ENCODE measurements at regions not wholly inside any gene's neighbourhood (a gene's known extent, or its start where the extent isn't known, plus 50 kb on each side); places are given as distances from the start of the nearest gene placed in this dataset.

GRCh38 chr9:80218328-80218727 lies 646.6 kb downstream of the TLE4 start:
- Histone ChIP-seq H3K4me3 (ENCODE audit: low read depth in 2 of 2, low read length in 2 of 2) (no peak overlapping the region), H3K9me3 (ENCODE audit: control insufficient read depth, insufficient read depth, low read depth, low read length) (no peaks in the 10 kb centered on the region), H3K27ac (ENCODE audit: low read length) (no peak overlapping the region), H3K27me3 (ENCODE audit: control insufficient read depth, insufficient read depth, low read length) (no peaks in the 10 kb centered on the region), H3K4me1 (ENCODE audit: control insufficient read depth, insufficient read depth, low read length) (no peaks in the 10 kb centered on the region), H3K36me3 (ENCODE audit: control insufficient read depth, insufficient read depth, low read length) (no peaks in the 10 kb centered on the region)
- intact Hi-C loops (cut with micrococcal nuclease; ENCODE audit: unreplicated experiment) (no loop called here), in situ Hi-C loops (cut with HindIII; ENCODE audit: low pct_unique_long_range_greater_than_20kb, low sequenced_read_pairs) (no loop called here)
- ChIA-PET POLR2A (no interaction called here), CTCF (no interaction called here)
- ATAC-seq, result no peak
- DNase-seq (ENCODE audit: low read depth, low spot score), result no peak
- TF ChIP-seq TCF7L2 (IDR thresholded peaks at IDR 0.05; ENCODE audit: low read depth, low read length) (no peak), POLR2AphosphoS5 (IDR thresholded peaks at IDR 0.05; ENCODE audit: low read depth, low read length) (no peak), SIN3A (IDR thresholded peaks at IDR 0.05; ENCODE audit: borderline replicate concordance, insufficient read depth, low read depth, low read length) (no peak), CTCF (IDR thresholded peaks at IDR 0.05) (no peak), REST (IDR thresholded peaks at IDR 0.05; ENCODE audit: insufficient read depth in 1 of 2, low read depth in 2 of 2, low read length in 1 of 2) (no peak)
- BruUV-seq (replicated peaks), result no TSS peak

GRCh38 chr9:80213613-80214012 lies 641.8 kb downstream of the TLE4 start:
- CTCF ChIA-PET, result no interaction called here
- H3K9me3 ChIP-seq (ENCODE audit: control insufficient read depth, insufficient read depth, low read depth, low read length), result no peaks in the 10 kb centered on the region
- H3K4me1 ChIP-seq (ENCODE audit: control insufficient read depth, insufficient read depth, low read length), result no peaks in the 10 kb centered on the region
- POLR2A ChIA-PET, result no interaction called here
- intact Hi-C loops (cut with micrococcal nuclease; ENCODE audit: unreplicated experiment) (no loop called here), in situ Hi-C loops (cut with HindIII; ENCODE audit: low pct_unique_long_range_greater_than_20kb, low sequenced_read_pairs) (no loop called here)
- no peak for ATAC-seq
- BruUV-seq (replicated peaks), result no TSS peak
- no peaks in the 10 kb centered on the region for H3K27me3 ChIP-seq (ENCODE audit: control insufficient read depth, insufficient read depth, low read length)
- no peaks in the 10 kb centered on the region for H3K36me3 ChIP-seq (ENCODE audit: control insufficient read depth, insufficient read depth, low read length)
- no peak overlapping the region for H3K4me3 ChIP-seq (ENCODE audit: low read depth in 2 of 2, low read length in 2 of 2)
- no peak for TF ChIP-seq CTCF (IDR thresholded peaks at IDR 0.05)
- no peak for TF ChIP-seq SIN3A (IDR thresholded peaks at IDR 0.05; ENCODE audit: borderline replicate concordance, insufficient read depth, low read depth, low read length)
- TF ChIP-seq REST (IDR thresholded peaks at IDR 0.05; ENCODE audit: insufficient read depth in 1 of 2, low read depth in 2 of 2, low read length in 1 of 2), result no peak
- no peak for TF ChIP-seq POLR2AphosphoS5 (IDR thresholded peaks at IDR 0.05; ENCODE audit: low read depth, low read length)
- no peak for DNase-seq (ENCODE audit: low read depth, low spot score)
- H3K27ac ChIP-seq (ENCODE audit: low read length), result no peak overlapping the region

Data from Panc1 (cell line).